ENCODE measurements at regions not wholly inside any gene's neighbourhood (a gene's known extent, or its start where the extent isn't known, plus 50 kb on each side); places are given as distances from the start of the nearest gene placed in this dataset.

DNA sequence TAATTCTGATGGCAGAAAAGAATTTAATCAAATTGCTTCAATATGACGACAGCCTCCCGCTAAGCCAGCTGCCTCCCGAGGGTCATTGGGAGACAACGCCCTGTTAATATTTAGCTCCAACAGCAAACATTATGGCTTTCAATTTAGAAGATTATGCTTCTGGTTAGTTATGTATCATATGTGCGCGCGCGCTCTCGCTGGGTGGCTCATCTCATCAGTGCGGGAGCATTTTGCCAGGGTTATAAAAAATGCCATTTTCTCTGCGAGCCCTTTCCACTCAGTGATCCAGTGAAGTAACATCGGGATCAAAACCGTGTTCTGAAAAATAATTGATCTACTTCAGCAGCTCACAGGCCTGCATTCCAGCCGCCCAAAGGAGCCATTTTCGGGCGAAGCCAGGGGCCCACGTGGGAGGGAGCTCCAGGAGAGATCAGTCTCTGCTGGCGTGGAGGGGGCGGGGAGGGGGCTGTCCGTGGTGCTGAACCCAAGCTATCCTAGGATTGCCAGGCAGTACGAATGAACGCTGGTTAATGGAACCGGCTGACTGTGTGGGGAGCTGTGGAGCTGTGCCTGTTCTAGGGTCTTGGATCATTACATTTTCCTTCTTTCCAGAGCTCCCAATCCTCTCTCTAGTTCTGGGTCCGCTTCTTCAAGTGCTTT is 219.1 kb upstream of the ZC3H12A start:
- TF ChIP-seq POLR2AphosphoS5 (IDR thresholded peaks at IDR 0.05) (no peak), POLR2A (IDR thresholded peaks at IDR 0.05) (no peak), CTCF (IDR thresholded peaks at IDR 0.05) (no peak), EP300 (IDR thresholded peaks at IDR 0.05) (no peak)
- 11 to 19% methylated on average over 6 to 20 of the region's 24 CpGs for WGBS, 2 donors (ENCODE audit: low coverage in 1 of 2)
- no peak for ATAC-seq
- Histone ChIP-seq H3K4me3 (no peak overlapping the region), H3K36me3 (no peaks in the 10 kb centered on the region), H3K27ac (no peak overlapping the region), H3K9me3 (no peaks in the 10 kb centered on the region), H3K4me1 (no peaks in the 10 kb centered on the region), H3K27me3 (peaks cover 76% of the 10 kb centered on the region)

GRCh38 chr1:37255868-37256267 is 218.5 kb upstream of the ZC3H12A start:
- Histone ChIP-seq H3K27ac (no peak overlapping the region), H3K27me3 (peaks cover 82% of the 10 kb centered on the region), H3K9me3 (no peaks in the 10 kb centered on the region), H3K4me3 (no peak overlapping the region), H3K36me3 (no peaks in the 10 kb centered on the region), H3K4me1 (no peaks in the 10 kb centered on the region)
- 8% methylated on average over 3 of the region's 5 CpGs; no CpG with 5 or more reads in 1 of the 2 donors for WGBS, 2 donors (ENCODE audit: low coverage in 1 of 2)
- ATAC-seq: no peak
- TF ChIP-seq CTCF (IDR thresholded peaks at IDR 0.05) (no peak), POLR2A (IDR thresholded peaks at IDR 0.05) (no peak), EP300 (IDR thresholded peaks at IDR 0.05) (no peak), POLR2AphosphoS5 (IDR thresholded peaks at IDR 0.05) (no peak)

GRCh38 chr1:37257646-37258045 is 216.7 kb upstream of the ZC3H12A start:
- ATAC-seq: no peak
- Histone ChIP-seq H3K36me3 (no peaks in the 10 kb centered on the region), H3K4me3 (no peak overlapping the region), H3K27ac (no peak overlapping the region), H3K9me3 (no peaks in the 10 kb centered on the region), H3K27me3 (peaks cover 86% of the 10 kb centered on the region), H3K4me1 (no peaks in the 10 kb centered on the region)
- TF ChIP-seq POLR2A (IDR thresholded peaks at IDR 0.05) (no peak), EP300 (IDR thresholded peaks at IDR 0.05) (no peak), POLR2AphosphoS5 (IDR thresholded peaks at IDR 0.05) (no peak)

GRCh38 chr1:37258068-37258467 is 216.3 kb upstream of the ZC3H12A start:
- H3K9me3 ChIP-seq: no peaks in the 10 kb centered on the region
- H3K36me3 ChIP-seq: no peaks in the 10 kb centered on the region
- H3K4me1 ChIP-seq: no peaks in the 10 kb centered on the region
- H3K4me3 ChIP-seq: no peak overlapping the region
- TF ChIP-seq CTCF (IDR thresholded peaks at IDR 0.05) (no peak), EP300 (IDR thresholded peaks at IDR 0.05) (no peak), POLR2AphosphoS5 (IDR thresholded peaks at IDR 0.05) (no peak)
- peaks cover 83% of the 10 kb centered on the region for H3K27me3 ChIP-seq
- H3K27ac ChIP-seq: no peak overlapping the region
- no peak for ATAC-seq
- WGBS, 2 donors (ENCODE audit: low coverage in 1 of 2): 0% methylated on average over 1 of the region's 6 CpGs; no CpG with 5 or more reads in 1 of the 2 donors

DNA sequence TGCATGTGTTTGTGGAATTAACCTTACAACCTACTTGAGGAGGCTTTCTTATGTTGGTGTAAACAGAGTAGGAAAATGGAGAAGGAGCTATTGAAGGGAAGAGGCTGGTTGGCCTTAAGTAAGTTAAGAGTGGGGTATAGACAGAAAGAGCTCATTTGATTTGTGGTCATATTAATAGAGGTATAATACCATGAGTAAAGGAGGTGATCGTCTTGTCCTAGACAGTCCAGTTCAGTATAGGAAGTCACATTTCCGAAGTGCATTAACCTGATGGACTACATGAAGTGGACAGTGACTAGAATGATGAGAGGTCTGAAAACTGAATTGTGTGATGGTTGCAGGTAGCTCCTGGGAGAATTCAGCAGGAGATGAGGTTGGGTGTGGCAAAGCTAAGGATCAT is 215.4 kb upstream of the ZC3H12A start:
- no peak overlapping the region for H3K4me3 ChIP-seq
- peaks cover 85% of the 10 kb centered on the region for H3K27me3 ChIP-seq
- no peak overlapping the region for H3K27ac ChIP-seq
- ATAC-seq: no peak
- WGBS, 2 donors (ENCODE audit: low coverage in 1 of 2): 58 to 86% methylated on average over 2 of the region's 2 CpGs
- peaks cover 0 to 7% (median 0%) of the 10 kb centered on the region in 3 donors for H3K9me3 ChIP-seq
- TF ChIP-seq POLR2A (IDR thresholded peaks at IDR 0.05) (no peak), EP300 (IDR thresholded peaks at IDR 0.05) (no peak), CTCF (IDR thresholded peaks at IDR 0.05) (no peak), POLR2AphosphoS5 (IDR thresholded peaks at IDR 0.05) (no peak)
- no peaks in the 10 kb centered on the region for H3K4me1 ChIP-seq
- H3K36me3 ChIP-seq: no peaks in the 10 kb centered on the region
